ENCODE measurements at regions not wholly inside any gene's neighbourhood (a gene's known extent, or its start where the extent isn't known, plus 50 kb on each side); places are given as distances from the start of the nearest gene placed in this dataset.
"Not testable (repeated sequence)": the region's sequence is repeated elsewhere in the genome, so short reads cannot be mapped to it uniquely, and the experiment has no call there.

DNA sequence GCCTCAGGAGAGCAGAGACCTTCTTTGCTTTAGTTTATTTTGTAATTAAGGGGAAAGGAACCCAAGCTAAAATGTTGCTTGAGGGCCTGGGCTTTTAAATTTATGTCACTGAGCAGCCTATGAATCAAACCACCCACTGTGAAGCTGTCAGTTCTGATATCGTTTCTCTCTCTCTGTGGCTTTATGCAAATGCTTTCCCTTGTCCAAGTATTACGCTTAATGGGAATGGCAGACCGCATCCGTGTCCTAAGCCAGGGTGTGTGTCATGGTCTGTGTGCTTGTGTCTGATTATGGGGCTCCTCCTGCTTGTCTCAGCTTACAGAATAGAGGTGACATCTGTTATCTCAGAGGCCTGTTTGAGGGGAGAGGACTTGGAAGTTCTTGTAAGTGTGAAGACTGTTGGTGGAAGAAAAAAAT is 82.4 kb downstream of the EBLN2 start:
- TF ChIP-seq, protein P1, sequence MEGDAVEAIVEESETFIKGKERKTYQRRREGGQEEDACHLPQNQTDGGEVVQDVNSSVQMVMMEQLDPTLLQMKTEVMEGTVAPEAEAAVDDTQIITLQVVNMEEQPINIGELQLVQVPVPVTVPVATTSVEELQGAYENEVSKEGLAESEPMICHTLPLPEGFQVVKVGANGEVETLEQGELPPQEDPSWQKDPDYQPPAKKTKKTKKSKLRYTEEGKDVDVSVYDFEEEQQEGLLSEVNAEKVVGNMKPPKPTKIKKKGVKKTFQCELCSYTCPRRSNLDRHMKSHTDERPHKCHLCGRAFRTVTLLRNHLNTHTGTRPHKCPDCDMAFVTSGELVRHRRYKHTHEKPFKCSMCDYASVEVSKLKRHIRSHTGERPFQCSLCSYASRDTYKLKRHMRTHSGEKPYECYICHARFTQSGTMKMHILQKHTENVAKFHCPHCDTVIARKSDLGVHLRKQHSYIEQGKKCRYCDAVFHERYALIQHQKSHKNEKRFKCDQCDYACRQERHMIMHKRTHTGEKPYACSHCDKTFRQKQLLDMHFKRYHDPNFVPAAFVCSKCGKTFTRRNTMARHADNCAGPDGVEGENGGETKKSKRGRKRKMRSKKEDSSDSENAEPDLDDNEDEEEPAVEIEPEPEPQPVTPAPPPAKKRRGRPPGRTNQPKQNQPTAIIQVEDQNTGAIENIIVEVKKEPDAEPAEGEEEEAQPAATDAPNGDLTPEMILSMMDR (IDR thresholded peaks at IDR 0.05; ENCODE audit: low read depth, low read length), result no peak
- no peak for TF ChIP-seq EZH2phosphoT487 (IDR thresholded peaks at IDR 0.05; ENCODE audit: low read depth)
- Histone ChIP-seq H3K36me3 (replicated peaks; ENCODE audit: low read depth, low read length) (no peaks in the 10 kb centered on the region), H2AFZ (ENCODE audit: low read depth, low read length) (no peak overlapping the region), H3K4me3 (ENCODE audit: low read length) (no peak overlapping the region), H3K27me3 (ENCODE audit: low read depth, low read length) (no peaks in the 10 kb centered on the region), H3K4me2 (ENCODE audit: low read length) (no peak overlapping the region), H3K79me2 (ENCODE audit: low read length) (no peaks in the 10 kb centered on the region), H4K20me1 (ENCODE audit: insufficient read depth, low read length) (no peaks in the 10 kb centered on the region), H3K9me3 (ENCODE audit: insufficient read depth, low read length) (no peaks in the 10 kb centered on the region), H3K27ac (ENCODE audit: low read length) (no peak overlapping the region), H3K4me1 (ENCODE audit: low read length) (peaks cover 18% of the 10 kb centered on the region), H3K9ac (ENCODE audit: low read length) (no peak overlapping the region)

DNA sequence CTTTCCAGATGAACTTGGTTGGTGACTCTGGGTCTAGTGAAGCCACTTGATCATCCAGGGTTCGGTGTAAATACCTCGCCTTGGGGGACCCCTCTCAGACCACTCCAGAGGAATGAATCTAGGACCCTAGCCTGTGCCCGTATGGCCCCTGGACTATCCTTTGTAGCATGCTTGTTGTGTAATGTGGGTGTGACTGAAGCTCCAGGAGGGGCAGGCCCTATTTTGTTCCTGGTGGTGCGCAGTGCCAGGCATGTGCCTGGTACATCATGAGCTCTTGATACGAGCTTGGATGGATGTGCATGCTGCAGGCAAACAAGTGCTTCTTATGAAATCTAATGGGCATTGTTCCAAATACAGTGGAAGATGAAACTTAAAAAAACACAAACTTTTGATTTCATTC is 82.8 kb downstream of the EBLN2 start:
- H3K27me3 ChIP-seq (ENCODE audit: low read depth, low read length), result no peaks in the 10 kb centered on the region
- TF ChIP-seq, protein P1 (IDR thresholded peaks at IDR 0.05; ENCODE audit: low read depth, low read length), result no peak
- no peak for TF ChIP-seq EZH2phosphoT487 (IDR thresholded peaks at IDR 0.05; ENCODE audit: low read depth)
- H3K27ac ChIP-seq (ENCODE audit: low read length), result no peak overlapping the region
- H2AFZ ChIP-seq (ENCODE audit: low read depth, low read length), result no peak overlapping the region
- H3K9ac ChIP-seq (ENCODE audit: low read length), result no peak overlapping the region
- H3K4me3 ChIP-seq (ENCODE audit: low read length), result no peak overlapping the region
- H3K4me1 ChIP-seq (ENCODE audit: low read length), result peaks cover 18% of the 10 kb centered on the region
- no peaks in the 10 kb centered on the region for H3K79me2 ChIP-seq (ENCODE audit: low read length)
- no peaks in the 10 kb centered on the region for H3K9me3 ChIP-seq (ENCODE audit: insufficient read depth, low read length)
- H4K20me1 ChIP-seq (ENCODE audit: insufficient read depth, low read length), result no peaks in the 10 kb centered on the region
- H3K36me3 ChIP-seq (replicated peaks; ENCODE audit: low read depth, low read length), result no peaks in the 10 kb centered on the region
- H3K4me2 ChIP-seq (ENCODE audit: low read length), result no peak overlapping the region

DNA sequence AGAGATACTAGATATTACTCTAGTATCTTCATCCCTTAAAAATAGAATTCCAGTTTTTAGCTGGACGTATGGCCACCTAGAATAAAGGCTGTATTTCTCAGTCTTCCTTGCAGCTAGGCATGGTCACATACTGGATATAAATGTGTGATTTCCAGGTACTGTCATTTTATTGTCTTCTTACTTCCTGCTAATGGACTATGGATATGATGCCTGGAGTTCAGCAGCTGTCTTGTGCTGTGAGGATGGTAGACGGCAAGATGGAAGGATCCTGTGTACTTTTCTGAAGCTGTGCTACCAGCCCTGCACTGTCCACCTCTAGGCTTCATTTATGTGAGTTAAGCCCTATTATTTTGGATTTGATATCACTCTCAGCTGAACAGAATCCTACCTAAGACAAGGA is 83.4 kb downstream of the EBLN2 start:
- Histone ChIP-seq H2AFZ (ENCODE audit: low read depth, low read length) (no peak overlapping the region), H3K36me3 (replicated peaks; ENCODE audit: low read depth, low read length) (no peaks in the 10 kb centered on the region), H3K9ac (ENCODE audit: low read length) (no peak overlapping the region), H3K4me1 (ENCODE audit: low read length) (peaks cover 18% of the 10 kb centered on the region), H3K9me3 (ENCODE audit: insufficient read depth, low read length) (no peaks in the 10 kb centered on the region), H3K79me2 (ENCODE audit: low read length) (no peaks in the 10 kb centered on the region), H3K27me3 (ENCODE audit: low read depth, low read length) (no peaks in the 10 kb centered on the region), H3K4me2 (ENCODE audit: low read length) (peak overlapping the region; percentile 11; the same call in 1 of the 2 replicates), H3K27ac (ENCODE audit: low read length) (peak overlapping the region; percentile 4; the same call in 1 of the 2 replicates), H3K4me3 (ENCODE audit: low read length) (no peak overlapping the region), H4K20me1 (ENCODE audit: insufficient read depth, low read length) (no peaks in the 10 kb centered on the region)
- TF ChIP-seq, protein P1 (IDR thresholded peaks at IDR 0.05; ENCODE audit: low read depth, low read length), result no peak
- TF ChIP-seq EZH2phosphoT487 (IDR thresholded peaks at IDR 0.05; ENCODE audit: low read depth), result no peak

DNA sequence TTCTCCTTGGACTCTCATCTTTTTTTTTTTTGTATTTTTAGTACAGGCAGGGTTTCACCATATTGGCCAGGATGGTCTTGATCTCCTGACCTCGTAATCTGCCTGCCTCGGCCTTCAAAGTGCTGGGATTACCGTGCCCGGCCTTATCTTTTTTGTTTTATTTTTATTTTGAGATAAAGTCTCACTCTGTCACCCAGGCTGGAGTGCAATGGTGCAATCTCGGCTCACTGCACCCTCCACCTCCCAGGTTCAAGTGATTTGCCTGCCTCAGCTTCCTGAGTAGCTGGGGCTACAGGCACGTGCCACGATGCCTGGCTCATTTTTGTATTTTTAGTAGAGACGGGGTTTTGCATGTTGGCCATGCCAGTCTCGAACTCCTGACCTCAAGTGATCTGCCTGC is 86.0 kb downstream of the EBLN2 start:
- H4K20me1 ChIP-seq (ENCODE audit: insufficient read depth, low read length); H3K36me3 ChIP-seq (replicated peaks; ENCODE audit: low read depth, low read length); H3K27me3 ChIP-seq (ENCODE audit: low read depth, low read length); H3K79me2 ChIP-seq (ENCODE audit: low read length); H3K27ac ChIP-seq (ENCODE audit: low read length); H3K9ac ChIP-seq (ENCODE audit: low read length); H3K4me3 ChIP-seq (ENCODE audit: low read length); H2AFZ ChIP-seq (ENCODE audit: low read depth, low read length); H3K9me3 ChIP-seq (ENCODE audit: insufficient read depth, low read length); H3K4me2 ChIP-seq (ENCODE audit: low read length): not testable (repeated sequence)
- H3K4me1 ChIP-seq (ENCODE audit: low read length), result peaks cover 18% of the 10 kb centered on the region

DNA sequence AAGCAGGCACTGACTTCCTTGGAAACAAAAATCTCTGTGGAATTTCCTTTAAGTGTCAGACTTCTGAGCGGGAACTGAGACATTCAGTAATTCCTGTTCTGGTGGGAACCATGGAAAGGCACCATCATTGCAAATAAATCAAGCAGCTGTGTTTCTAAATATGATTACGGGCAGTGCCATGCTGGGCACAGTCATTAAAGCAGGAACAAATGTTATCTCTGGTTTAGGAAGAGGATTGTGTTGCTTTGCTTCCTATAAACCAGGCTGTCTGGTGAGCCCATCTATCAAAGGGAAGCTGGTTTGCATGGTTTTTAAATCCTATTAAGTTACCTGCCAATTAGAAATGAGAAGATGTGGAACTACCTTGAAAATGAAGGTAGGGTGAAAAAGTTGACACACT is 86.7 kb downstream of the EBLN2 start:
- Histone ChIP-seq H3K4me1 (ENCODE audit: low read length) (peaks cover 18% of the 10 kb centered on the region), H3K9ac (ENCODE audit: low read length) (no peak overlapping the region), H3K4me2 (ENCODE audit: low read length) (no peak overlapping the region), H3K9me3 (ENCODE audit: insufficient read depth, low read length) (no peaks in the 10 kb centered on the region), H3K36me3 (replicated peaks; ENCODE audit: low read depth, low read length) (no peaks in the 10 kb centered on the region), H3K79me2 (ENCODE audit: low read length) (no peaks in the 10 kb centered on the region), H3K27ac (ENCODE audit: low read length) (no peak overlapping the region), H3K27me3 (ENCODE audit: low read depth, low read length) (no peaks in the 10 kb centered on the region), H2AFZ (ENCODE audit: low read depth, low read length) (no peak overlapping the region), H4K20me1 (ENCODE audit: insufficient read depth, low read length) (no peaks in the 10 kb centered on the region), H3K4me3 (ENCODE audit: low read length) (no peak overlapping the region)
- TF ChIP-seq, protein P1 (IDR thresholded peaks at IDR 0.05; ENCODE audit: low read depth, low read length), result no peak
- no peak for TF ChIP-seq EZH2phosphoT487 (IDR thresholded peaks at IDR 0.05; ENCODE audit: low read depth)
